ENCODE measurements at regions not wholly inside any gene's neighbourhood (a gene's known extent, or its start where the extent isn't known, plus 50 kb on each side); places are given as distances from the start of the nearest gene placed in this dataset.

DNA sequence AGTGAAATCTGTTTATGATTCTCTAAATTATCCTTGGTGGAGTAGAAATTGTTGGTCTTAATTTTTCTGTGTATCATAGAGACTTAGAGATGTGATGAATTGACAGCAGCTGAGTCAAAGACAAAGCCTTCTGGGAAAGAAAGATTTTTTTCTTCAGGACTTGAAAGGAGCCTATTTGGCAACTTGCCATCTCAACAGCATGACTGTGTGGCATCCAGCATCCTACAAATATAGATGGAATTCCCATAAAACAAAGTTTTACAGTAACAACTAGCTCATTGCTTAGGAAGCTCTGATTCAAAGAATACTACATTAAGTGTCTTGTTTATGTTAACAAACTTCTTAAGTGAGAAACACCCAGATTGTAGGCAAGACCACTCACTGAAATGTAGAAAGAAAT lies 79.2 kb upstream of the SETBP1 start:
- TF ChIP-seq, protein P1, sequence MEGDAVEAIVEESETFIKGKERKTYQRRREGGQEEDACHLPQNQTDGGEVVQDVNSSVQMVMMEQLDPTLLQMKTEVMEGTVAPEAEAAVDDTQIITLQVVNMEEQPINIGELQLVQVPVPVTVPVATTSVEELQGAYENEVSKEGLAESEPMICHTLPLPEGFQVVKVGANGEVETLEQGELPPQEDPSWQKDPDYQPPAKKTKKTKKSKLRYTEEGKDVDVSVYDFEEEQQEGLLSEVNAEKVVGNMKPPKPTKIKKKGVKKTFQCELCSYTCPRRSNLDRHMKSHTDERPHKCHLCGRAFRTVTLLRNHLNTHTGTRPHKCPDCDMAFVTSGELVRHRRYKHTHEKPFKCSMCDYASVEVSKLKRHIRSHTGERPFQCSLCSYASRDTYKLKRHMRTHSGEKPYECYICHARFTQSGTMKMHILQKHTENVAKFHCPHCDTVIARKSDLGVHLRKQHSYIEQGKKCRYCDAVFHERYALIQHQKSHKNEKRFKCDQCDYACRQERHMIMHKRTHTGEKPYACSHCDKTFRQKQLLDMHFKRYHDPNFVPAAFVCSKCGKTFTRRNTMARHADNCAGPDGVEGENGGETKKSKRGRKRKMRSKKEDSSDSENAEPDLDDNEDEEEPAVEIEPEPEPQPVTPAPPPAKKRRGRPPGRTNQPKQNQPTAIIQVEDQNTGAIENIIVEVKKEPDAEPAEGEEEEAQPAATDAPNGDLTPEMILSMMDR (IDR thresholded peaks at IDR 0.05; ENCODE audit: insufficient read depth, low read length), result no peak

DNA sequence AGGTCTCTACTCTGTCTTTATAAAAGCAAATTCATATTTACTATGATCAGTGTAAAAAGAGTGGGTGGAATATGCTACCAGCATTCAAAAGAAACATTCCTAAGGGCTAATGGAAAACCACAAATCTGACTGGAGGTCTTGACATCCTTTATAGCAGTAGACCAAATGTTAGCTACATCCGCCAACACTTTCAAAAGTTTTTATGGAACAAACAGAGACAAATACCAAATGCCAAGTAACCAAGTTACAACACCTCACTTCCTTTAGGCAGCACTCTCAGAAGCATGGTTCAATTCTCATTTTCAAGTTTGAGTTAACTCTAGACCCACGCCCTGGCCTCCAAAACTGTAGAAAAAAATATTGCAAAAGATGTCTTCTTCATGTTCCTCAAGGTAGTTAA lies 78.3 kb upstream of the SETBP1 start:
- no peak overlapping the region for H3K4me3 ChIP-seq (ENCODE audit: low read depth, low read length)
- DNase-seq (ENCODE audit: low read depth), result peak; percentile 49
- TF ChIP-seq, protein P1 (IDR thresholded peaks at IDR 0.05; ENCODE audit: insufficient read depth, low read length), result no peak

More for the DNA sequence above, 79.2 kb upstream of the SETBP1 start:
- peak; percentile 38 for DNase-seq (ENCODE audit: low read depth)
- no peak overlapping the region for H3K4me3 ChIP-seq (ENCODE audit: low read depth, low read length)

DNA sequence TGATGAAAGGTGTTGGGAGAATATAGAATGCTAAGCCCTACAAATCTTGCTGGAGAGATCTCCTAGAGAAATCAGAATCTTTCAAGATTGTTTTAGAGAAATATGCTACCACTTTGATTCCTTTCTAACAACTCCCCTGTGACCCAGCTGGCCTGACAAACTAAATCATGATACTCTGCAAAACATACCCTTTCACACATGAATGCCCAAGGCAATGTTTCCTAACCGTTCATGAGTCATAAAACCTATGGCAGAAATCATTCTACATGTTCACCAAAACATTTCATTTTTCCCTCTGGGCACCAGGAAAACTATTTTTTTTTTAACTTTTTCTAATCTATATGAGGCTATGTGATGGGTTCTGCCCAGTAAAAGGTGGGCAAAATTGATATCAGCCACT lies 77.8 kb upstream of the SETBP1 start:
- TF ChIP-seq, protein P1 (IDR thresholded peaks at IDR 0.05; ENCODE audit: insufficient read depth, low read length), result no peak
- no peak overlapping the region for H3K4me3 ChIP-seq (ENCODE audit: low read depth, low read length)
- no peak for DNase-seq (ENCODE audit: low read depth)

DNA sequence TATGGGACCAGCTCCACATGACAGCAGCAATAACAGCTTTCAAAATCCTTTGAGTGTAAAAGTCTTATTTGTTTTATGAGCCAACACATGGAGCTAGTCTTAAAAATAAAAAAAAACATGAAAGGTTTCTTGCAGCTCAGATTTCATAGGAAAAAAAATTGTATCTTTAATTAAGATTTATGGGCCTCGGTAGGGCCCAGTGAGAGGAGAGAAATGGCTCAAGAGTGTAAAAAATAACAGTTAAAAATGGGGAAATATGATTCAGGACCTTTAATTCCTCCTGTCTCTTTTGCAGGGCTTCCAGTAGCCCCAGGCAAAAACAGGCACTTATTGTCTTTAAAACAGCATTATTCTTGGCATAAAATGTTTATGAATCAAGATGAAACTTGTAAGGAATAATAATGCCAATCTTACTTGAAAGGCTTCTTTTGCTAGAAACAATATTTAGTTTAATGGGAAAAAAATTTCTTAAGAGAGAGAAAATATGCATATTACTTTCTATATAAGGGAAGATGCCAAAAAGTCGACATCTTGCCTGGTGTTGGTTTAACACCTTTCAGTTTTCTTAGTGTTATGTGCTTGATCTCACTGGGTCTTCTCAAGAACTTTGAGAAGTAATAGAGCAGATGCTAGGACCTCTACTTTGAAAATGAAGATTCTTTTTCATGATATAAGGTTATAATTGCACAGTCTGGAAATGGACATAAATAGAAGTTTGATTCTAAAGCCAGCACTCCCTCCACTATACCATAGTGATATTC lies 71.3 kb upstream of the SETBP1 start:
- TF ChIP-seq, protein P1 (IDR thresholded peaks at IDR 0.05; ENCODE audit: insufficient read depth, low read length), result no peak
- DNase-seq (ENCODE audit: low read depth), result no peak
- no peak overlapping the region for H3K4me3 ChIP-seq (ENCODE audit: low read depth, low read length)

DNA sequence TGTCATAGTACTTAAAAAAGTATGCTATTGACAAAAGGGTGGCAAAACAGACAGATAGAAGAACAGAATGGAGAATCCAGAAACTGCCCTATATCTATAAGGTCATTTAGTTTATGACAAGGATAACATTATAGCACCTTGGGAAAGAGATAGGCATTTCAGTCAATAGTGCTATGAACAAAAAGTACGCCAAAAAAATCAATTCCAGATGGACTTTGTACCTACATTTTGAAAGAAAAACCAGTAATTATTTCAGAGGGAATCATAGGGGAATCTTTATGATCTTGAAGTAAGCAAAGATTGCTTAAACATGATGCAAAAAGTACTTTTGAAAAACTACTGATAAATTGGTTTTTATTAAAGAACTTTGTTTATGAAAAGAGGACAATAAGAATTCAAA lies 59.9 kb upstream of the SETBP1 start:
- no peak for DNase-seq (ENCODE audit: low read depth)
- H3K4me3 ChIP-seq (ENCODE audit: low read depth, low read length), result no peak overlapping the region
- TF ChIP-seq, protein P1 (IDR thresholded peaks at IDR 0.05; ENCODE audit: insufficient read depth, low read length), result no peak

DNA sequence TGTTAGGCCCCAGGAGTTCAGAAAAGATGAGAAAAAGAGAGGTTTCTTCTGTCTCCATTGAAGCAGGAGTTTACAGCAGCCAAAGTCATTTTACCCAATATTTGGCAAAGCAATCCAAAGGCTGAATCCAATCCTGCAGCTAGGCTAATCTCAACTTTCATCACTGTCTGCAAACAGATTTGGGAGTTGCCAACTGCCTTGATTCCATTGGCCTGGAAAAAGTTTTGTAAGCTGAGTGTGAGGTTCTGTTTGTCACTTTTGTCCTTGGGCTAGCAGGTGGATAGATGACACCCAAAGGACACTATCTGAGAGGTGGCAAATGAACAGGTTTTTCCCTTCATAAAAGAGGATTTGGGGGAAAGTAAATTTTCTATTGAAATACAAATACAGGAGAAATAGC lies 56.6 kb upstream of the SETBP1 start:
- H3K4me3 ChIP-seq (ENCODE audit: low read depth, low read length), result no peak overlapping the region
- TF ChIP-seq, protein P1 (IDR thresholded peaks at IDR 0.05; ENCODE audit: insufficient read depth, low read length), result no peak
- no peak for DNase-seq (ENCODE audit: low read depth)

DNA sequence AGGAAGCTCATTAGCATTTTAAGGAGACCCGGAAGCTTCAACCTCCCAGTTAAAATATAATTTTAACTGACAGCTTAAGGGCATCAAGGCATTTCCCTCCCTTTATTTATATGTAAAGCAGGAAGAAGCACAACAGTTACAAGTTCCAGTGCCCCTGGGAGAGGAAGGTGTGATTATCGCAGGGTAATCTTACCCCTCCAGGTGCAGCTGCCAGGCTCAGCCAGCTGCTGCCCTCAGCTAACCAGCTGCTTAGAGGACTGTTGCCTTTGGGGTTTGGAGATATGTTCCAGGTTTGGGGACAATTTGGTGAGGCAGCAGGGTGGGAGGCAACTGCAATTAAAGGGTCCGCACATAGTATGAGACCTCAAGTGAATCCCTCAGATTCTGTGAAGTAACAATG lies 55.3 kb upstream of the SETBP1 start:
- DNase-seq (ENCODE audit: low read depth), result no peak
- H3K4me3 ChIP-seq (ENCODE audit: low read depth, low read length), result no peak overlapping the region
- TF ChIP-seq, protein P1 (IDR thresholded peaks at IDR 0.05; ENCODE audit: insufficient read depth, low read length), result no peak

All from fibroblast of the aortic adventitia (primary cell).